ENCODE measurements at regions not wholly inside any gene's neighbourhood (a gene's known extent, or its start where the extent isn't known, plus 50 kb on each side); places are given as distances from the start of the nearest gene placed in this dataset.

- TF ChIP-seq CTCF (IDR thresholded peaks at IDR 0.05; ENCODE audit: insufficient read depth, low read depth, low read length, missing control alignments) = no peak
- DNase-seq (ENCODE audit: low read depth) = no peak
- H3K4me3 ChIP-seq (ENCODE audit: low read length) = no peak overlapping the region
Measured at GRCh38 chr2:107592280-107592624, 234.4 kb upstream of the RGPD4 start.

GRCh38 chr2:107595285-107595684 is 231.4 kb upstream of the RGPD4 start:
- no peak for TF ChIP-seq CTCF (IDR thresholded peaks at IDR 0.05; ENCODE audit: insufficient read depth, low read depth, low read length, missing control alignments)
- H3K4me3 ChIP-seq (ENCODE audit: low read length) = no peak overlapping the region
- no peak for DNase-seq (ENCODE audit: low read depth)

GRCh38 chr2:107595749-107596148 is 230.9 kb upstream of the RGPD4 start:
- no peak overlapping the region for H3K4me3 ChIP-seq (ENCODE audit: low read length)
- TF ChIP-seq CTCF (IDR thresholded peaks at IDR 0.05; ENCODE audit: insufficient read depth, low read depth, low read length, missing control alignments) = no peak

GRCh38 chr2:107597507-107597906 is 229.2 kb upstream of the RGPD4 start:
- DNase-seq (ENCODE audit: low read depth) = peak; percentile 29
- H3K4me3 ChIP-seq (ENCODE audit: low read length) = no peak overlapping the region
- TF ChIP-seq CTCF (IDR thresholded peaks at IDR 0.05; ENCODE audit: insufficient read depth, low read depth, low read length, missing control alignments) = no peak

More at GRCh38 chr2:107595749-107596148, 230.9 kb upstream of the RGPD4 start:
- peak; percentile 61 for DNase-seq (ENCODE audit: low read depth)

- TF ChIP-seq CTCF (IDR thresholded peaks at IDR 0.05; ENCODE audit: insufficient read depth, low read depth, low read length, missing control alignments) = no peak
- no peak overlapping the region for H3K4me3 ChIP-seq (ENCODE audit: low read length)
- DNase-seq (ENCODE audit: low read depth) = no peak
Measured at GRCh38 chr2:107602801-107603200, 223.9 kb upstream of the RGPD4 start.

- no peak for TF ChIP-seq CTCF (IDR thresholded peaks at IDR 0.05; ENCODE audit: insufficient read depth, low read depth, low read length, missing control alignments)
- peak; percentile 42 for DNase-seq (ENCODE audit: low read depth)
- H3K4me3 ChIP-seq (ENCODE audit: low read length) = no peak overlapping the region
Measured at GRCh38 chr2:107607054-107607453, 219.6 kb upstream of the RGPD4 start.

GRCh38 chr2:107607473-107607872 is 219.2 kb upstream of the RGPD4 start:
- no peak overlapping the region for H3K4me3 ChIP-seq (ENCODE audit: low read length)
- no peak for TF ChIP-seq CTCF (IDR thresholded peaks at IDR 0.05; ENCODE audit: insufficient read depth, low read depth, low read length, missing control alignments)
- DNase-seq (ENCODE audit: low read depth) = no peak

Data from epithelial cell of esophagus (primary cell).